Breast epithelium (tissue), 4 donors: ENCODE measurements at regions not wholly inside any gene's neighbourhood (a gene's known extent, or its start where the extent isn't known, plus 50 kb on each side); places are given as distances from the start of the nearest gene placed in this dataset.

ENCODE experiments used
- DNase-seq, 2 donors: peaks; one replicate each; pipeline ENCODE4 v3.0.0-alpha.2; 2019; ENCODE audit warnings: low spot score in 2 of 2
- H3K27ac ChIP-seq, 2 donors: fragments of 200-600 bp; sonication (generic) in 1 of 2; one replicate each; pipeline ENCODE4 v1.5.1; 2016 to 2019; ENCODE audit warnings: mild to moderate bottlenecking in 1 of 2
- H3K27me3 ChIP-seq, 2 donors: fragments of 200-600 bp; sonication (generic) in 1 of 2; one replicate each; pipeline versions ENCODE4 v1.5.1 to v1.6.0; 2017 to 2019; ENCODE audit warnings: control low read depth in 1 of 2, mild to moderate bottlenecking in 1 of 2
- H3K36me3 ChIP-seq: fragments of 200-600 bp; one replicate; pipeline ENCODE4 v1.5.1; 2019
- H3K4me1 ChIP-seq, 2 donors: fragments of 200-600 bp; sonication (generic); one replicate each; pipeline ENCODE4 v1.5.1; 2016 to 2019; ENCODE audit warnings: control low read depth in 1 of 2
- H3K4me3 ChIP-seq, 3 donors: fragments of 200-600 bp; sonication (generic); 1 replicate in 2 of 3; 2 replicates in 1 of 3; pipeline ENCODE4 v1.5.1; 2016 to 2019; ENCODE audit warnings: mild to moderate bottlenecking in 3 of 3, moderate library complexity in 2 of 3
- H3K9me3 ChIP-seq, 2 donors: fragments of 200-600 bp; sonication (generic) in 1 of 2; one replicate each; pipeline ENCODE4 v1.5.1; 2016 to 2019; ENCODE audit warnings: control low read depth in 1 of 2
- CTCF ChIP-seq, 3 donors: fragments of 450-650 bp; IDR thresholded peaks; one replicate each; pipeline ENCODE4 v1.5.1; 2016 to 2017; ENCODE audit warnings: antibody characterized with exemption in 3 of 3, mild to moderate bottlenecking in 3 of 3, moderate library complexity in 3 of 3
- POLR2A ChIP-seq: fragments of 450-650 bp; IDR thresholded peaks from one replicate; pipeline ENCODE4 v1.6.1; 2016; ENCODE audit warnings: antibody characterized with exemption, mild to moderate bottlenecking, moderate library complexity
- POLR2AphosphoS5 ChIP-seq, 3 donors: sonication (generic); formaldehyde crosslinking; IDR thresholded peaks; one replicate each; pipeline ENCODE4 v1.6.1; 2017; ENCODE audit warnings: antibody characterized with exemption in 3 of 3
- intact Hi-C: fragments of 100-400 bp; cut with DNase I; formaldehyde crosslinking; loops from one replicate; pipeline ENCODE4 v1.15.1; 2023; ENCODE audit warnings: low total_unique reads

GRCh38 chr3:13172644-13173013 lies 99.4 kb upstream of the IQSEC1 start:
- Histone ChIP-seq H3K4me1 (no peaks in the 10 kb centered on the region), H3K4me3 (no peak overlapping the region), H3K27me3 (no peaks in the 10 kb centered on the region), H3K9me3 (no peaks in the 10 kb centered on the region), H3K36me3 (no peaks in the 10 kb centered on the region), H3K27ac (no peak overlapping the region)
- no peak for DNase-seq
- TF ChIP-seq POLR2A, result no peak
- TF ChIP-seq CTCF (IDR thresholded peaks at IDR 0.05), result no peak
- no peak for TF ChIP-seq POLR2AphosphoS5 (IDR thresholded peaks at IDR 0.05)
- intact Hi-C loops, result loop anchor here (1.0 to 5.0 kb wide), 2 partner anchors 25 to 365 kb away; no protein-coding TSS in a partner anchor

GRCh38 chr3:13171704-13172643 lies 98.7 kb upstream of the IQSEC1 start:
- TF ChIP-seq POLR2A, result no peak
- no peak for TF ChIP-seq POLR2AphosphoS5 (IDR thresholded peaks at IDR 0.05)
- TF ChIP-seq CTCF (IDR thresholded peaks at IDR 0.05), result no peak
- H3K4me1 ChIP-seq, result no peaks in the 10 kb centered on the region
- DNase-seq, result no peak
- H3K9me3 ChIP-seq, result no peaks in the 10 kb centered on the region
- no peaks in the 10 kb centered on the region for H3K27me3 ChIP-seq
- H3K4me3 ChIP-seq, result no peak overlapping the region
- intact Hi-C loops, result loop anchor here (1.0 to 5.0 kb wide), 2 partner anchors 25 to 365 kb away; no protein-coding TSS in a partner anchor
- H3K36me3 ChIP-seq, result no peaks in the 10 kb centered on the region
- H3K27ac ChIP-seq, result no peak overlapping the region

DNA sequence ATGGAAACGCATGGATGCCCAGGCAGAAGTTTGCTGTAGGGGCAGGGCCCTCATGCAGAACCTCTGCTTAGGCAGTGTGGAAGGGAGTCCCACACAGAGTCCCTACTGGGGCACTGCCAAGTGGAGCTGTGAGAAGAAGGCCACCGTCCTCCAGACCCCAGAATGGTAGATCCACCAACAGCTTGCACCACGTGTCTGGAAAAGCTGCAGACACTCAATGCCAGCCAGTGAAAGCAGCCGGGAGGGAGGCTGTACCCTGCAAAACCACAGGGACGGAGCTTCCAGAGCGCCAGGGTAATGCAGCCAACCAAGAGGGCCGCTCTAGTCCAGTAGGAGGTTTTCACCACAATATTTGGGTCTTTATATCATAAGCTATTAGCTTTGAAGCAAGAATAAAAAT lies 97.1 kb upstream of the IQSEC1 start:
- Histone ChIP-seq H3K4me3 (no peak overlapping the region), H3K9me3 (no peaks in the 10 kb centered on the region), H3K36me3 (no peaks in the 10 kb centered on the region), H3K27ac (no peak overlapping the region), H3K27me3 (no peaks in the 10 kb centered on the region), H3K4me1 (no peaks in the 10 kb centered on the region)
- intact Hi-C loops, result loop anchor here (5.0 kb wide), 1 partner anchor 363 kb away; no protein-coding TSS in a partner anchor
- TF ChIP-seq POLR2A (no peak), CTCF (IDR thresholded peaks at IDR 0.05) (no peak), POLR2AphosphoS5 (IDR thresholded peaks at IDR 0.05) (no peak)
- no peak for DNase-seq

DNA sequence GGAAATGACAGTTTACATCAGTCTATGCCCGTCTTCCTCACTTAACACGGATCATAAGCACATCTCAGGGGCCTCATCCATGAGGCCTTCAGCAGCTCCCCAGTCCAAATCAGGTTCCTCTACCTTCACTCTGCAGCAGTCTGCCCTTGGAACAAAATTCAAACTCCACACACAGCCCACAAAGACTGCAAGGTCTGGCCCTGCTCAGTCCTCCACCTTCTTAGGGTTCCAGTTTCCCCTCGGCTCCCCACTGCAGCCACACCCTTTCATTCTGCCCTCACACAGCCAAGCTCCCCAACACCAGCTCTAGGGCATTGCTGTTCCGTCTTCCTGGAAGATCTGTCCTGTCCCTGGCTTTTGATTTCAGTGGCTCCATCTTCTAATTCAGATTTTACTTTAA lies 95.2 kb upstream of the IQSEC1 start:
- no peaks in the 10 kb centered on the region for H3K27me3 ChIP-seq
- no peak overlapping the region for H3K4me3 ChIP-seq
- H3K4me1 ChIP-seq, result no peaks in the 10 kb centered on the region
- intact Hi-C loops, result no loop called here
- no peak for DNase-seq
- TF ChIP-seq POLR2A, result no peak
- no peak for TF ChIP-seq CTCF (IDR thresholded peaks at IDR 0.05)
- TF ChIP-seq POLR2AphosphoS5 (IDR thresholded peaks at IDR 0.05), result no peak
- no peaks in the 10 kb centered on the region for H3K36me3 ChIP-seq
- H3K9me3 ChIP-seq, result no peaks in the 10 kb centered on the region
- no peak overlapping the region for H3K27ac ChIP-seq

DNA sequence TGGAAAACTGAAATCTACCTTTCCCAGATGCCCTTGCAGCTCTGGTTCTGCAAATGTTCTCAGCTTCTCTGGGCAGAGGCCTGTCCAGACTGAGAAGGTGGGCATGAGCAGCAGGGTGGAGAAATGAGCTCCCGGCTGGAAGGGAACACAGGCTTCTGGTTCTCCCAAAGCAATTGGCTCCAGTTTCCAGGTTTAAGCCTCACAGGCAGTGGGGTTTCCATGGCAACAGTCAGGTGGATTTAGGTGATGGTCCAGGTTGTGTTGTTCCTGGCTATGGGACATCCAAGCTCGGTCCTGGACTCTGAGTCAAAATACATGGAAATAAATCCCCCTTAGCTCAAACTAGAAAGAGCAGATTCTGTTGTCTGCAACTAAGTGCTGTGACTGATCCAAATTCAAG lies 94.6 kb upstream of the IQSEC1 start:
- Histone ChIP-seq H3K27ac (no peak overlapping the region), H3K27me3 (no peaks in the 10 kb centered on the region), H3K4me3 (no peak overlapping the region), H3K9me3 (no peaks in the 10 kb centered on the region), H3K36me3 (no peaks in the 10 kb centered on the region), H3K4me1 (no peaks in the 10 kb centered on the region)
- DNase-seq, result no peak
- intact Hi-C loops, result no loop called here
- no peak for TF ChIP-seq CTCF (IDR thresholded peaks at IDR 0.05)
- no peak for TF ChIP-seq POLR2A
- TF ChIP-seq POLR2AphosphoS5 (IDR thresholded peaks at IDR 0.05), result no peak
